Mesothelial cell of epicardium (in vitro differentiated cells): ENCODE measurements at regions not wholly inside any gene's neighbourhood (a gene's known extent, or its start where the extent isn't known, plus 50 kb on each side); places are given as distances from the start of the nearest gene placed in this dataset.

Source experiments
- DNase-seq, 2 experiments: peaks; one replicate each; pipeline ENCODE4 v3.0.0; 2021; ENCODE audit warnings: low spot score in 2 of 2; ENCODE audit not compliant: unreplicated experiment in 2 of 2
- H3K27ac Mint-ChIP-seq: 2 replicates; pipeline ENCODE4 v1.8.0; 2021; ENCODE audit warnings: mixed read lengths
- H3K27me3 Mint-ChIP-seq: 2 replicates; pipeline ENCODE4 v1.8.0; 2021; ENCODE audit warnings: low read depth, mixed read lengths
- H3K36me3 Mint-ChIP-seq: 2 replicates; pipeline ENCODE4 v1.8.0; 2021; ENCODE audit warnings: mixed read lengths
- H3K4me1 Mint-ChIP-seq: 2 replicates; pipeline ENCODE4 v1.8.0; 2021; ENCODE audit warnings: mixed read lengths
- H3K4me3 Mint-ChIP-seq: 2 replicates; pipeline ENCODE4 v1.8.0; 2021; ENCODE audit warnings: mild to moderate bottlenecking, moderate library complexity, mixed read lengths
- H3K9me3 Mint-ChIP-seq: 2 replicates; pipeline ENCODE4 v1.8.0; 2021; ENCODE audit warnings: mixed read lengths
- TF ChIP-seq, protein P1 (sequence below): fragments of 200-600 bp; sonication (generic); IDR thresholded peaks from one replicate; pipeline ENCODE4 v1.5.0; 2021; ENCODE audit warnings: antibody characterized with exemption; ENCODE audit not compliant: unreplicated experiment

DNA sequence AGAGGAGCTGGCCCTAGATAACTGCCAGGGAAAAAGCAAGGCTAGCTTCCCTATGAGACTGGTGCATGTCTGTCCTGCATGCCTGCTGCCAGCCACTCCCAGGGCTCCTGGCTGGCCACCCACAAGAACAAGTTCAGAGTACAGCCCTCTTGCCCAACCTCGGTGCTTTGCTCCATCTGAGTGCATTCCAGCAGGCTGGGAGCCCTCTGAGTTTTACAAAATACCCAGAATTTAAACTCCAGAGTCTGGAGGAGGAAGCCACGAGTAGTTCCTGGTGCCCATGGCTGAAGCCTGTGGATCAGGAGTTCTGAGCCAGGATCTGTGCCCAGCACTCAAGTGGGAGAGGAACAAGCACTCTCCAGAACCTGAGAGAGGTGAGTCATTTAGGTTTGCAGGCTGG, 111.6 kb downstream of the MAGEE2 start:
- no peak overlapping the region for H3K4me3 Mint-ChIP-seq
- TF ChIP-seq, protein P1, sequence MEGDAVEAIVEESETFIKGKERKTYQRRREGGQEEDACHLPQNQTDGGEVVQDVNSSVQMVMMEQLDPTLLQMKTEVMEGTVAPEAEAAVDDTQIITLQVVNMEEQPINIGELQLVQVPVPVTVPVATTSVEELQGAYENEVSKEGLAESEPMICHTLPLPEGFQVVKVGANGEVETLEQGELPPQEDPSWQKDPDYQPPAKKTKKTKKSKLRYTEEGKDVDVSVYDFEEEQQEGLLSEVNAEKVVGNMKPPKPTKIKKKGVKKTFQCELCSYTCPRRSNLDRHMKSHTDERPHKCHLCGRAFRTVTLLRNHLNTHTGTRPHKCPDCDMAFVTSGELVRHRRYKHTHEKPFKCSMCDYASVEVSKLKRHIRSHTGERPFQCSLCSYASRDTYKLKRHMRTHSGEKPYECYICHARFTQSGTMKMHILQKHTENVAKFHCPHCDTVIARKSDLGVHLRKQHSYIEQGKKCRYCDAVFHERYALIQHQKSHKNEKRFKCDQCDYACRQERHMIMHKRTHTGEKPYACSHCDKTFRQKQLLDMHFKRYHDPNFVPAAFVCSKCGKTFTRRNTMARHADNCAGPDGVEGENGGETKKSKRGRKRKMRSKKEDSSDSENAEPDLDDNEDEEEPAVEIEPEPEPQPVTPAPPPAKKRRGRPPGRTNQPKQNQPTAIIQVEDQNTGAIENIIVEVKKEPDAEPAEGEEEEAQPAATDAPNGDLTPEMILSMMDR = no peak
- H3K27me3 Mint-ChIP-seq = no peaks in the 10 kb centered on the region
- peaks cover 62% of the 10 kb centered on the region for H3K9me3 Mint-ChIP-seq
- no peaks in the 10 kb centered on the region for H3K4me1 Mint-ChIP-seq
- H3K36me3 Mint-ChIP-seq = peaks cover 3% of the 10 kb centered on the region
- no peak overlapping the region for H3K27ac Mint-ChIP-seq
- no peak for DNase-seq

DNA sequence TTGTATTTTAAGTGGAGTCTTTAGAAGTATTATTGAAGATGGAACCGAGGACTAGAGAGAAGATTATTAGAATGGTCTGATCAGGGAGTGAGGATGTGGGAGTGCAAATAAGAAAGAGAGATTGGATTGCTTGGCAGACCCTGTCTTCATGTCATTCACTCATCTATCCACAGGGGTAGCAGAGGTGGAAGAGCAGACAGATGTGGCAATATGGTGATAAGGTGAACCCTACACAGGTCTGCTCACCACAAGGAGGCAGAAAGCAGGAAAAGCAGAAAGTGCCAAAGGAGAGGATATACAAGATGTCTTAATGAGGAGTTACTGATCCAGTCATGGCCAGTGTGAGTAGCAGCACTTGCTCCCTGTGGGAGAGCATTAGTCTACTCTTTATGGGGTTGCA, 129.4 kb downstream of the MAGEE2 start:
- H3K36me3 Mint-ChIP-seq = peaks cover 4% of the 10 kb centered on the region
- TF ChIP-seq, protein P1 = no peak
- H3K4me1 Mint-ChIP-seq = no peaks in the 10 kb centered on the region
- no peaks in the 10 kb centered on the region for H3K27me3 Mint-ChIP-seq
- peaks cover 59% of the 10 kb centered on the region for H3K9me3 Mint-ChIP-seq
- no peak overlapping the region for H3K27ac Mint-ChIP-seq
- H3K4me3 Mint-ChIP-seq = no peak overlapping the region
- DNase-seq = no peak

DNA sequence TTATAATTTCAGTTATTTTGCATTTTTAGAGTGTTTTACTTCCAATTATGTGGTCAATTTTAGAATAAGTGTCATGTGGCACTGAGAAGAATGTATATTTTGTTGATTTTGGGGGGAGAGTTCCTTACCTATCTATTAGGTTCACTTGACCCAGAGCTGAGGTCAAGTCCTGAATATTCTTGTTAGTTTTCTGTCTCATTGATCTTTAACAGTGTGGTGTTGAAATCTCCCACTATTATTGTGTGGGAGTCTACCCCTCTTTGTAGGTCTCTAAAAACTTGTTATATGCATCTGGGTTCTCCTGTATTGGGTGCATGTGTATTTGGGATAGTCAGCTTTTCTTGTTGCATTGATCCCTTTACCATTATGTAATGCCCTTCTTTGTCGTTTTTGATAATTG, 127.0 kb upstream of the ZDHHC15 start:
- Mint-ChIP-seq H3K27ac (no peak overlapping the region), H3K27me3 (no peaks in the 10 kb centered on the region), H3K36me3 (peaks cover 9% of the 10 kb centered on the region), H3K4me3 (no peak overlapping the region), H3K9me3 (peaks cover 61% of the 10 kb centered on the region), H3K4me1 (no peaks in the 10 kb centered on the region)
- DNase-seq = no peak
- TF ChIP-seq, protein P1 = no peak

DNA sequence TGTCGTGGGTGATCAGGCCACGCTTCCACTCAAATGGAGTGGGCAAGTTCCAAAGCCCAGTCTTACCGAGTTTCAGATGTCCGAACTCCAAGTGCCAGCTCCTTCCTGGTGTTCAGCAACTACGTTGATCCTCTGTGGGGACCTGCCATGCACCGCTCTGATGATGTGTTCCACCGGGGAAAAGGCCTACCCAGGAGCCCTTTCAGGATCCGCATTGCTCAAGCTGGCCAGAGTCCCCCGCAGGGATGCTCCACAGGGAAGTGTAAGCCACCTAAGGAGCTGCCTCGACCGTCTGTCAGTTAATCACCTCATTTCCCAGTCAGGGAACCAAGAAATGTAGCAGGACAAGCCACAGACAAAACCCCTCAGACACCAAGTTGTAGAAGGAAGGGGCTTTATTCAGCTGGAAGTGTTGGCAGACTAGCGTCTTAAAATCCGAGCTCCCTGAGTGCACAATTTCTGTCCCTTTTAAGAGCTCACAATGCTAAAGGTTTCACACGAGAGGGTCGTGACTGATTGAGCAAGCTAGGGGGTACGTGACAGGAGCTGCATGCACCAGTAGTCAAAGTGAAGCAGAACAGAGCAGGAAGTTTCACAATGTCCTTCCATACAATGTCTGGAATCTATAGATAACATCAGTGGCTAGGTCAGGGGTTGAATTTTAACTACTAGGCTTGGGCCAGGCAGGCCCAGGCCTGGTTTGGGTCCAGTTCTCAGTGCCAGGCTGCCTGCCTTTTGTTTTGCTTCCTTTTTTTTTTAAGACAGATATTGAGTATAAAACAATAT, 126.2 kb upstream of the ZDHHC15 start:
- H3K4me3 Mint-ChIP-seq = no peak overlapping the region
- peaks cover 11% of the 10 kb centered on the region for H3K36me3 Mint-ChIP-seq
- TF ChIP-seq, protein P1 = no peak
- H3K4me1 Mint-ChIP-seq = no peaks in the 10 kb centered on the region
- no peak for DNase-seq
- H3K27me3 Mint-ChIP-seq = no peaks in the 10 kb centered on the region
- no peak overlapping the region for H3K27ac Mint-ChIP-seq
- H3K9me3 Mint-ChIP-seq = peaks cover 68% of the 10 kb centered on the region

DNA sequence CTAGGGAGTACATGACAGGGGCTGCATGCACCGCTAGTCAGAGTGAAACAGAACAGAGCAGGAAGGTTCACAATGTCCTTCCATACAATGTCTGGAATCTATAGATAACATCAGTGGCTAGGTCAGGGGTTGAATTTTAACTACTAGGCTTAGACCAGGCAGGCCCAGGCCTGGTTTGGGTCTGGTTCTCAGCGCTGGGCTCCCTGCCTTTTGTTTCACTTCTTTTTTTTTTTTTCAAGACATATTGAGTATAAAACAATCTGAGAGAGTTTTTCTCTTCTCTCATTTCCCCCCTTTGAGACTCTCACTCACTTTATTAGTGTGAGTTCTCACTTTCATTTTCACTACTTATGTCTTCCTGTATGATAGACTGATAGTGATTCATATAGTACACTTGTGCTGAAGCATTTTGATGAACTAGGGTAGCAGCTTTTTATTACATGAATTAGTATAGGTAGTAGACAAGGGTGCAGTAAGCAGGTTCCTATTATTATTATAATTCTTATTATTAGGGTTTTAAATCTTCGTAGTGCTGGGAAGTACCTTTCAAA, 120.0 kb upstream of the ZDHHC15 start:
- TF ChIP-seq, protein P1 = no peak
- no peak overlapping the region for H3K27ac Mint-ChIP-seq
- no peak overlapping the region for H3K4me3 Mint-ChIP-seq
- no peaks in the 10 kb centered on the region for H3K4me1 Mint-ChIP-seq
- no peak for DNase-seq
- peaks cover 71% of the 10 kb centered on the region for H3K9me3 Mint-ChIP-seq
- peaks cover 1% of the 10 kb centered on the region for H3K36me3 Mint-ChIP-seq
- H3K27me3 Mint-ChIP-seq = no peaks in the 10 kb centered on the region
